Mesenchymal stem cell (in vitro differentiated cells and primary cell): ENCODE measurements at regions not wholly inside any gene's neighbourhood (a gene's known extent, or its start where the extent isn't known, plus 50 kb on each side); places are given as distances from the start of the nearest gene placed in this dataset.

ENCODE experiments used
- DNase-seq: peaks from one replicate; pipeline ENCODE4 v3.0.0-alpha.2; 2013
- H2AFZ ChIP-seq: one replicate; pipeline ENCODE4 v1.6.1; 2013; ENCODE audit warnings: low read depth, mild to moderate bottlenecking, control low read depth, inconsistent platforms, low read length, moderate library complexity
- H2AK5ac ChIP-seq: 2 replicates; pipeline ENCODE4 v1.6.1; 2013; ENCODE audit warnings: low read length, moderate library complexity, mild to moderate bottlenecking, inconsistent platforms; ENCODE audit not compliant: severe bottlenecking
- H2BK120ac ChIP-seq: one replicate; pipeline ENCODE4 v1.6.1; 2013; ENCODE audit warnings: low read depth, mild to moderate bottlenecking, inconsistent platforms, low read length, moderate library complexity
- H2BK12ac ChIP-seq, 2 experiments: one replicate each; pipeline ENCODE4 v1.6.1; 2013; ENCODE audit warnings: inconsistent platforms in 2 of 2, low read length in 2 of 2, mild to moderate bottlenecking in 2 of 2, moderate library complexity in 2 of 2, control low read depth in 1 of 2
- H2BK15ac ChIP-seq: one replicate; pipeline ENCODE4 v1.6.1; 2013; ENCODE audit warnings: mild to moderate bottlenecking, low read depth, inconsistent platforms; ENCODE audit not compliant: poor library complexity, severe bottlenecking
- H2BK5ac ChIP-seq: 2 replicates; pipeline ENCODE4 v1.6.1; 2013; ENCODE audit warnings: low read depth, mild to moderate bottlenecking, low read length, control low read depth, inconsistent platforms; ENCODE audit not compliant: poor library complexity, severe bottlenecking
- H3K14ac ChIP-seq, 2 experiments: one replicate each; pipeline ENCODE4 v1.6.1; 2013; ENCODE audit warnings: inconsistent platforms in 2 of 2, low read length in 2 of 2, control low read depth in 1 of 2, mild to moderate bottlenecking in 1 of 2, moderate library complexity in 1 of 2
- H3K18ac ChIP-seq, 2 experiments: one replicate each; pipeline ENCODE4 v1.6.1; 2013; ENCODE audit warnings: inconsistent platforms in 2 of 2, low read length in 2 of 2, control low read depth in 1 of 2, low read depth in 1 of 2, mild to moderate bottlenecking in 1 of 2
- H3K23ac ChIP-seq, 2 experiments: one replicate each; pipeline ENCODE4 v1.6.1; 2013; ENCODE audit warnings: inconsistent platforms in 2 of 2, low read length in 2 of 2, mild to moderate bottlenecking in 2 of 2, moderate library complexity in 2 of 2, control low read depth in 1 of 2
- H3K27ac ChIP-seq: 2 replicates; pipeline ENCODE4 v1.5.1; 2013; ENCODE audit warnings: mild to moderate bottlenecking, moderate library complexity, low read length, control low read depth, inconsistent platforms; ENCODE audit not compliant: poor library complexity, severe bottlenecking
- H3K27me3 ChIP-seq, 2 experiments: 2 replicates each; pipeline versions ENCODE4 v1.6.1 to v1.7.0; 2013; ENCODE audit warnings: low read length in 2 of 2, mild to moderate bottlenecking in 2 of 2, moderate library complexity in 2 of 2, control low read depth in 1 of 2, inconsistent platforms in 1 of 2; ENCODE audit not compliant: control insufficient read depth in 1 of 2, insufficient read depth in 1 of 2
- H3K36me3 ChIP-seq, 2 experiments: 2 replicates each; pipeline versions ENCODE4 v1.6.1 to v1.7.0; 2013; ENCODE audit warnings: low read length in 2 of 2, control low read depth in 1 of 2, inconsistent platforms in 1 of 2, low read depth in 1 of 2, mild to moderate bottlenecking in 1 of 2; ENCODE audit not compliant: insufficient read depth in 2 of 2, control insufficient read depth in 1 of 2
- H3K4ac ChIP-seq, 2 experiments: one replicate each; pipeline ENCODE4 v1.6.1; 2013; ENCODE audit warnings: inconsistent platforms in 2 of 2, low read length in 2 of 2, mild to moderate bottlenecking in 2 of 2, moderate library complexity in 2 of 2, control low read depth in 1 of 2, low read depth in 1 of 2
- H3K4me1 ChIP-seq: 2 replicates; pipeline ENCODE4 v1.6.1; 2013; ENCODE audit warnings: low read depth, low read length, control low read depth; ENCODE audit not compliant: control insufficient read depth, insufficient read depth
- H3K4me2 ChIP-seq: 2 replicates; pipeline ENCODE4 v1.6.1; 2013; ENCODE audit warnings: low read length, mild to moderate bottlenecking, inconsistent platforms; ENCODE audit not compliant: poor library complexity, severe bottlenecking
- H3K4me3 ChIP-seq, 2 experiments: 2 replicates each; pipeline versions ENCODE4 v1.5.1 to v1.7.0; 2013; ENCODE audit warnings: low read length in 2 of 2, mild to moderate bottlenecking in 2 of 2, control low read depth in 1 of 2, low read depth in 1 of 2; ENCODE audit not compliant: insufficient read depth in 1 of 2
- H3K79me1 ChIP-seq: replicated peaks from 2 replicates; pipeline ENCODE4 v1.6.1; 2013; ENCODE audit warnings: mild to moderate bottlenecking, control low read depth, low read length, inconsistent platforms; ENCODE audit not compliant: poor library complexity, severe bottlenecking
- H3K9ac ChIP-seq: 2 replicates; pipeline ENCODE4 v1.7.0; 2013; ENCODE audit warnings: mild to moderate bottlenecking, low read length, moderate library complexity
- H3K9me3 ChIP-seq: 2 replicates; pipeline ENCODE4 v1.7.0; 2013; ENCODE audit warnings: mild to moderate bottlenecking, low read length; ENCODE audit not compliant: control insufficient read depth
- H4K8ac ChIP-seq: one replicate; pipeline ENCODE4 v1.6.1; 2013; ENCODE audit warnings: inconsistent platforms, mild to moderate bottlenecking, low read length, moderate library complexity
- H4K91ac ChIP-seq: one replicate; pipeline ENCODE4 v1.6.1; 2013; ENCODE audit warnings: mild to moderate bottlenecking, low read length, inconsistent platforms
- WGBS: methylation state at CpG from one replicate; pipeline ENCODE4 v1.1.7; 2013; ENCODE audit warnings: mixed read lengths; 5-methylcytosine and 5-hydroxymethylcytosine counted together

GRCh38 chrX:35617836-35618235, 180.3 kb upstream of the MAGEB16 start:
- no CpG with 5 or more reads among the region's 2 CpGs for WGBS
- DNase-seq = peak; percentile 0
- Histone ChIP-seq H2BK5ac (no peak overlapping the region), H3K36me3 (no peaks in the 10 kb centered on the region), H4K91ac (no peak overlapping the region), H3K4me1 (no peaks in the 10 kb centered on the region), H3K4me3 (no peak overlapping the region), H2AFZ (no peak overlapping the region), H2AK5ac (no peak overlapping the region), H3K9ac (no peak overlapping the region), H2BK12ac (no peak overlapping the region), H3K27ac (no peak overlapping the region), H3K23ac (no peak overlapping the region), H4K8ac (no peak overlapping the region), H3K9me3 (no peaks in the 10 kb centered on the region), H2BK15ac (no peak overlapping the region), H3K18ac (no peak overlapping the region), H2BK120ac (no peak overlapping the region), H3K4me2 (no peak overlapping the region), H3K27me3 (no peaks in the 10 kb centered on the region), H3K79me1 (no peaks in the 10 kb centered on the region), H3K14ac (no peak overlapping the region), H3K4ac (no peak overlapping the region)

GRCh38 chrX:35622040-35622439, 176.1 kb upstream of the MAGEB16 start:
- no peaks in the 10 kb centered on the region for H3K27me3 ChIP-seq
- no peak overlapping the region for H2BK5ac ChIP-seq
- no peaks in the 10 kb centered on the region for H3K36me3 ChIP-seq
- H3K18ac ChIP-seq = no peak overlapping the region
- no peak overlapping the region for H3K27ac ChIP-seq
- no peaks in the 10 kb centered on the region for H3K79me1 ChIP-seq
- H3K4ac ChIP-seq = no peak overlapping the region
- no peak overlapping the region for H2BK12ac ChIP-seq
- DNase-seq = no peak
- H3K9me3 ChIP-seq = peaks cover 8% of the 10 kb centered on the region
- no peak overlapping the region for H2AFZ ChIP-seq
- no peaks in the 10 kb centered on the region for H3K4me1 ChIP-seq
- H2AK5ac ChIP-seq = no peak overlapping the region
- H3K23ac ChIP-seq = no peak overlapping the region
- no peak overlapping the region for H3K4me3 ChIP-seq
- no peak overlapping the region for H2BK15ac ChIP-seq
- H4K91ac ChIP-seq = no peak overlapping the region
- no peak overlapping the region for H3K4me2 ChIP-seq
- no peak overlapping the region for H3K9ac ChIP-seq
- no peak overlapping the region for H4K8ac ChIP-seq
- WGBS = no CpG with 5 or more reads among the region's 2 CpGs
- H2BK120ac ChIP-seq = no peak overlapping the region
- H3K14ac ChIP-seq = no peak overlapping the region

DNA sequence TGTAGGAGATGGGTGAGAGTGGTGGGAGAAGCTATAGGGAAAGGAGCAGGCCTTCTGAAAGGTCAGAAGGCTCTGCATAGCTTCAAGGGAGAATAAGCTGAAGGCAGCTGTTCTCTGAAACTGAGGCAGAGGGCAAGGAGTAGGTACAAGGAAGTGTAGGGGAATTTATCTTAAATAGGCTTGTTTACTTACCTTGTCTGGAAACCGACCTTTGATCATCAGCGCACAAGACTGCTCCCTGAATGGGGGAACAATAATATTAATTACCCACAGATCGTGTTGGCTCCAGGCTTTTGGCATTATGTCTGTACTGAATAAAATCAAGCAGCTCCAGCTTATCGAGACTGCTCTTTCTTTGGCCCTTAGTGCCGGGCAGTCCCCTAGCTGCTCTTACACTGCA, 175.5 kb upstream of the MAGEB16 start:
- Histone ChIP-seq H3K9me3 (peaks cover 8% of the 10 kb centered on the region), H3K4me1 (no peaks in the 10 kb centered on the region), H3K27ac (no peak overlapping the region), H3K79me1 (no peaks in the 10 kb centered on the region), H2BK15ac (no peak overlapping the region), H2AFZ (no peak overlapping the region), H2BK5ac (no peak overlapping the region), H3K18ac (no peak overlapping the region), H3K27me3 (no peaks in the 10 kb centered on the region), H2BK120ac (no peak overlapping the region), H2BK12ac (no peak overlapping the region), H3K23ac (no peak overlapping the region), H3K9ac (no peak overlapping the region), H3K36me3 (no peaks in the 10 kb centered on the region), H3K4me3 (no peak overlapping the region), H4K8ac (no peak overlapping the region), H2AK5ac (no peak overlapping the region), H3K4ac (no peak overlapping the region), H4K91ac (no peak overlapping the region), H3K4me2 (no peak overlapping the region), H3K14ac (no peak overlapping the region)
- WGBS = 100% methylated on average over 4 of the region's 5 CpGs
- no peak for DNase-seq

DNA sequence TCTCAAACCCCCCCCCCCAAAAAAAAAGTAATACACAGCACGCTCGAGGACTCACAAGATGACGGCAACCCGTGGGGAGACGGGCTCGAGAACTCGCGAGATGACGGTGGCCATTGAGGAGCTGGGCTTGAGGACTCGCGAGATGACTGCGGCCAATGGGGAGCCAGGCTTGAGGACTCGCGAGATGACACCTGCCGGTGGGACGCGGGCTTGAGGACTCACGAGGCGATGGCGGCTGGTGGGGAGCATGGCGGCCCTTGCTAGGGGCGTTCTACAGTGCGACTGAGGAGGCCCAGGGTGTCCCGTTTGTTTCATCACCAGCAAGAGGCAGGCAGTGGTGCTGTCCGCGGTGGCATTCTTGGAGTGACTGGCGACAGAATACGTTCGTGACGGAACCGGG, 172.4 kb upstream of the MAGEB16 start:
- Histone ChIP-seq H3K36me3 (no peaks in the 10 kb centered on the region), H3K79me1 (no peaks in the 10 kb centered on the region), H3K9me3 (peaks cover 8% of the 10 kb centered on the region), H2BK12ac (no peak overlapping the region), H4K8ac (no peak overlapping the region), H3K18ac (no peak overlapping the region), H4K91ac (no peak overlapping the region), H3K14ac (no peak overlapping the region), H3K27ac (no peak overlapping the region), H3K27me3 (no peaks in the 10 kb centered on the region), H2BK120ac (no peak overlapping the region), H2AFZ (no peak overlapping the region), H3K4me1 (no peaks in the 10 kb centered on the region), H3K23ac (no peak overlapping the region), H2BK5ac (no peak overlapping the region), H3K4me2 (no peak overlapping the region), H2BK15ac (no peak overlapping the region), H3K4me3 (no peak overlapping the region), H3K9ac (no peak overlapping the region), H3K4ac (no peak overlapping the region), H2AK5ac (no peak overlapping the region)
- 97% methylated on average over 31 of the region's 31 CpGs for WGBS
- no peak for DNase-seq
